Peyer's patch (tissue), 4 donors: ENCODE measurements at regions not wholly inside any gene's neighbourhood (a gene's known extent, or its start where the extent isn't known, plus 50 kb on each side); places are given as distances from the start of the nearest gene placed in this dataset.

Experiments used
- POLR2A ChIP-seq, 2 donors: fragments of 450-650 bp; IDR thresholded peaks; one replicate each; pipeline ENCODE4 v1.5.1; 2017; ENCODE audit warnings: antibody characterized with exemption in 2 of 2, mild to moderate bottlenecking in 2 of 2, moderate library complexity in 2 of 2
- TF ChIP-seq, protein P1 (sequence below), 6 experiments: fragments of 450-650 bp in 4 of 6; fragments of 200-600 bp in 2 of 6; sonication (generic) in 1 of 6; IDR thresholded peaks; one replicate each; pipeline ENCODE4 v1.5.1; 2017 to 2019; ENCODE audit warnings: antibody characterized with exemption in 6 of 6, mild to moderate bottlenecking in 3 of 6, moderate library complexity in 1 of 6

DNA sequence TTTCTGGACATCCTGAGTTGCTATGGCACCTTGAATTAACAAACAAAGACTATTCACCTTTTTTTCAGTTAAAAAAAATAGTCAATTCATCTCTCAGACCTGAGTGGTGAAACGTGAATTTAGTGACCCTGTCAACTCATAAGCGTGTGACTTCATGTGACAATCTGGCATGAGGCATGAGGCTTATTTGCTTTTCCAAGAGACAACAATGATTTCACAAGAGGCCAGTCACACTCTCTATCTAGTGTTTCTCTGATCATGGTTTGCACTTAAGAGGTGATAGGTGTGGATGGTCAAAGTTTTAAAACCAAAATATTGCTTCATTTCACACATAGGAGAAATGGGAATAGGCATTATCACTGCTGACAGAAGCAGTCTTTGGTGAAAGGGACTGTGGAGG, 559.6 kb upstream of the ACO1 start:
- TF ChIP-seq, protein P1, sequence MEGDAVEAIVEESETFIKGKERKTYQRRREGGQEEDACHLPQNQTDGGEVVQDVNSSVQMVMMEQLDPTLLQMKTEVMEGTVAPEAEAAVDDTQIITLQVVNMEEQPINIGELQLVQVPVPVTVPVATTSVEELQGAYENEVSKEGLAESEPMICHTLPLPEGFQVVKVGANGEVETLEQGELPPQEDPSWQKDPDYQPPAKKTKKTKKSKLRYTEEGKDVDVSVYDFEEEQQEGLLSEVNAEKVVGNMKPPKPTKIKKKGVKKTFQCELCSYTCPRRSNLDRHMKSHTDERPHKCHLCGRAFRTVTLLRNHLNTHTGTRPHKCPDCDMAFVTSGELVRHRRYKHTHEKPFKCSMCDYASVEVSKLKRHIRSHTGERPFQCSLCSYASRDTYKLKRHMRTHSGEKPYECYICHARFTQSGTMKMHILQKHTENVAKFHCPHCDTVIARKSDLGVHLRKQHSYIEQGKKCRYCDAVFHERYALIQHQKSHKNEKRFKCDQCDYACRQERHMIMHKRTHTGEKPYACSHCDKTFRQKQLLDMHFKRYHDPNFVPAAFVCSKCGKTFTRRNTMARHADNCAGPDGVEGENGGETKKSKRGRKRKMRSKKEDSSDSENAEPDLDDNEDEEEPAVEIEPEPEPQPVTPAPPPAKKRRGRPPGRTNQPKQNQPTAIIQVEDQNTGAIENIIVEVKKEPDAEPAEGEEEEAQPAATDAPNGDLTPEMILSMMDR (IDR thresholded peaks at IDR 0.05): no peak
- no peak for TF ChIP-seq POLR2A (IDR thresholded peaks at IDR 0.05)
